ENCODE measurements at regions not wholly inside any gene's neighbourhood (a gene's known extent, or its start where the extent isn't known, plus 50 kb on each side); places are given as distances from the start of the nearest gene placed in this dataset.

DNA sequence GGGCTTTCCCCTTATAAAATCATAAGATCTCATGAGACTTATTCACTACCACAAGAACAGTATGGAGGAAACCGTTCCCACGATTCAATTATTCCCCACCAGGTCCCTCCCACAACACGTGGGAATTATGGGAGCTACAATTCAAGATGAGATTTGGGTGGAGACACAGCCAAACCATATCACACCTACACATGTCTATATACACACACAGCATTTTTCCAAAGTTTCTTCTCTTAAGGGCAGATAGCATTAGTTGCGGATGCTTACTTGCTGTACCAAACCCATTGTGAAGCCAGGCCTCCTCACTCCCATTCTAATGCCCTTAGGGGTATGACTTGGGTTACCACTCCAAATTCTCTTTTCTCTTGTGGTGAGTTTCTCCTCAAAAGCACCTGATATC, 104.1 kb upstream of the RAP1B start:
- TF ChIP-seq FOXP4 (CRISPR knock-in tag; IDR thresholded peaks at IDR 0.05) = no peak
- TF ChIP-seq E2F5 (CRISPR knock-in tag; IDR thresholded peaks at IDR 0.05) = no peak
- no peak for TF ChIP-seq CTCF (IDR thresholded peaks at IDR 0.05)
